ENCODE measurements at regions not wholly inside any gene's neighbourhood (a gene's known extent, or its start where the extent isn't known, plus 50 kb on each side); places are given as distances from the start of the nearest gene placed in this dataset.

- Mint-ChIP-seq H3K27me3 (ENCODE audit: insufficient read depth, low read depth, poor library complexity) (peaks cover 13% of the 10 kb centered on the region), H3K9me3 (no peaks in the 10 kb centered on the region), H3K27ac (no peak overlapping the region), H3K36me3 (ENCODE audit: low read depth) (no peaks in the 10 kb centered on the region; the same call in 2 of the 3 replicates), H3K4me3 (no peak overlapping the region), H3K4me1 (peaks cover 14% of the 10 kb centered on the region)
- DNase-seq (ENCODE audit: low spot score), result no peak
- Histone ChIP-seq H3K79me2 (replicated peaks; ENCODE audit: insufficient read depth) (no peaks in the 10 kb centered on the region), H3K27me3 (ENCODE audit: insufficient read depth) (no peaks in the 10 kb centered on the region), H3K4me3 (no peak overlapping the region), H3K36me3 (ENCODE audit: insufficient read depth) (no peaks in the 10 kb centered on the region), H3K27ac (ENCODE audit: low read depth) (no peak overlapping the region), H2AFZ (no peak overlapping the region), H3K9me2 (ENCODE audit: insufficient read depth) (no peaks in the 10 kb centered on the region), H3F3A (replicated peaks; ENCODE audit: low read depth) (no peaks in the 10 kb centered on the region), H3K4me2 (no peak overlapping the region), H3K4me1 (ENCODE audit: insufficient read depth) (no peaks in the 10 kb centered on the region), H4K20me1 (replicated peaks; ENCODE audit: insufficient read depth) (no peaks in the 10 kb centered on the region)
- no peak for ATAC-seq
- no peak for TF ChIP-seq JUNB (IDR thresholded peaks at IDR 0.05; ENCODE audit: unreplicated experiment)
- TF ChIP-seq CREB1 (CRISPR knock-in tag; IDR thresholded peaks at IDR 0.05; ENCODE audit: low read depth), result no peak
- no peak for TF ChIP-seq POLR2AphosphoS5 (IDR thresholded peaks at IDR 0.05; ENCODE audit: low read depth)
- TF ChIP-seq NANOG (IDR thresholded peaks at IDR 0.05; ENCODE audit: borderline replicate concordance), result no peak
- TF ChIP-seq EZH2phosphoT487 (IDR thresholded peaks at IDR 0.05; ENCODE audit: unreplicated experiment), result no peak
- no peak for TF ChIP-seq ZNF114 (CRISPR knock-in tag; IDR thresholded peaks at IDR 0.05)
- no peak for TF ChIP-seq STAT1 (IDR thresholded peaks at IDR 0.05; ENCODE audit: unreplicated experiment)
- no peak for TF ChIP-seq CTCF (conservative IDR thresholded peaks at IDR 0.05; ENCODE audit: low read depth in 2 of 2)
- TF ChIP-seq ETS1 (IDR thresholded peaks at IDR 0.05), result no peak
- no peak for TF ChIP-seq REST (IDR thresholded peaks at IDR 0.05; ENCODE audit: unreplicated experiment)
- TF ChIP-seq ZNF462 (CRISPR knock-in tag; IDR thresholded peaks at IDR 0.05), result no peak
- TF ChIP-seq ZNF331 (CRISPR knock-in tag; IDR thresholded peaks at IDR 0.05; ENCODE audit: low read depth), result no peak
- TF ChIP-seq EZH2 (IDR thresholded peaks at IDR 0.05; ENCODE audit: low read depth, unreplicated experiment), result no peak
Measured at GRCh38 chr14:101406921-101407320, 154.4 kb upstream of the DIO3 start.
